Epithelial cell of esophagus (primary cell): ENCODE measurements at regions not wholly inside any gene's neighbourhood (a gene's known extent, or its start where the extent isn't known, plus 50 kb on each side); places are given as distances from the start of the nearest gene placed in this dataset.
A peak's percentile ranks its signal among the peaks of the same experiment; 100 is the strongest.

Source experiments
- DNase-seq: peaks from one replicate; pipeline ENCODE4 v3.0.0; 2010; ENCODE audit warnings: low read depth
- H3K4me3 ChIP-seq: 2 replicates; pipeline ENCODE4 v1.5.1; 2011; ENCODE audit warnings: mild to moderate bottlenecking, low read length, control low read depth
- CTCF ChIP-seq: IDR thresholded peaks from 2 replicates; pipeline ENCODE4 v1.5.1; 2011; ENCODE audit warnings: low read depth, mild to moderate bottlenecking, low read length, control low read depth, inconsistent platforms; ENCODE audit not compliant: insufficient read depth; ENCODE audit errors: missing control alignments

- DNase-seq = no peak
- H3K4me3 ChIP-seq = no peak overlapping the region
- no peak for TF ChIP-seq CTCF
These were observed 50.3 kb upstream of the GADD45G start for GRCh38 chr9:89554307-89555035.

- no peak overlapping the region for H3K4me3 ChIP-seq
- no peak for TF ChIP-seq CTCF
- no peak for DNase-seq
These were observed 51.3 kb upstream of the GADD45G start for GRCh38 chr9:89553451-89554010.

DNA sequence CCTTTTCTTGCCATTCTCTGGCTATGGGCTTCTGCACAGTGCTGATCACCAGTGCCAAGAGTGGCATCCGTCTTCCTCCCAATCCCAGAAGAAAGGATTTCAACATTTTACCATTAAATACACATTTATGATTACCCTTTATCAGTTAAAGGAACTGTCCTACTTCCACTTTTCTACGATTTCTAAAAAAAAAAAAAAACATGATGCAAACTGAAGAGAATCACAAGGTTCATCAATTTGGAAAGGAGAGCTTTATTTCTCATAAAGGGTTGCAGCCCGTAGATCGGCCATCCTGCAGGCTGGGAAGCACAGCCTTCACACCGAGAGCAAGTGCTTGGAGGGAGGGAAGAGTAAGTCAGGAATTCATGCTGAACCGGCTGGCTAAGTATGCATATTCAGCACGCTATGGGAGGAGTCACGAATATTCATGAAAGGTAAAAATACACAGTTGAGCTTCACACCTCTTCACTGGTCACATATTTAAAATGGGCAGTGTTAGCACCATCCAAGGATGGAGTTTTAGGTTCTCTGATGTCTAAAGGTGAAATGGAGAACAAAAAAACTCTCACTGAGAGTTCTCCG, 52.5 kb upstream of the SEMA4D start:
- no peak overlapping the region for H3K4me3 ChIP-seq
- no peak for DNase-seq
- no peak for TF ChIP-seq CTCF

GRCh38 chr9:89549031-89549644, 51.2 kb upstream of the SEMA4D start:
- no peak overlapping the region for H3K4me3 ChIP-seq
- TF ChIP-seq CTCF = peak; percentile 95
- peak; percentile 54 for DNase-seq

DNA sequence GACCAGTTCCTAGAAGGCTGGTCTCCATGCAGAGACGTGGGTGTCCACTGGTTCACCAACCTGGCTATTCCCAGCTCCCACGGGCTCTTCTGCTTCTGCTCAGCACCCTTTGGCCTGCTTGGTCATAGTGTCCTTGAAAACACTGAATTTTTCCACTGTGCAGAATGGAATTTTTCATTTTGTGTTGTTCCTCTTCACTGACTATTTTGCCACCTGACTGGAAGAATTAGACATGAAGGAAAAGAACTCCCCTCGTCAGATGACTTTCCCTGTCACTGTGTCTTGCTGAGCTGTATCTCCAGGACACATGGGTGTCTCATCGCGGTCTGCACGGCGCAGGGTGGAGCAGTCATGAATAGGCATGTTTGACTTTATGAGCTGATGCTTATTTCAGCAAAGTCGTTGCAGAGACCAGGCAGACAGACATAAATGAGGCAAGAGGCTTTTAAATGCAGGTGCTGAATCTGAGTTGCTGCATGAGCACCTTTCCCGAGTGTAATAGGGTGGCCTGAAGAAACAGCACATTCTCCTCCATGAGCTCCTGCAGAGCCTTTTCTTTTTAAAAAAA, 50.2 kb upstream of the SEMA4D start:
- H3K4me3 ChIP-seq = no peak overlapping the region
- no peak for DNase-seq
- no peak for TF ChIP-seq CTCF
